T-cell (primary cell): ENCODE measurements at regions not wholly inside any gene's neighbourhood (a gene's known extent, or its start where the extent isn't known, plus 50 kb on each side); places are given as distances from the start of the nearest gene placed in this dataset.
"Not testable (repeated sequence)": the region's sequence is repeated elsewhere in the genome, so short reads cannot be mapped to it uniquely, and the experiment has no call there.

Experiments
- ATAC-seq, 4 experiments: fragments of 200-7000 bp in 3 of 4; fragments of 150-1000 bp in 1 of 4; cut with Tn5 transposase; replicated peaks in 1 of 4; 1 replicate in 3 of 4; 2 replicates in 1 of 4; pipeline ENCODE4 v1.10.0; 2021; ENCODE audit warnings: moderate library complexity in 3 of 4, mild to moderate bottlenecking in 2 of 4, moderate number of reproducible peaks in 1 of 4
- CTCF ChIA-PET, 2 donors: fragments of 300-600 bp; sonication (Branson Sonifier 250); formaldehyde crosslinking; loops; one replicate each; lab custom pipeline; 2022; ENCODE audit warnings: antibody characterized with exemption in 2 of 2; lab: Charles Lee
- POLR2A ChIA-PET, 2 donors: fragments of 300-600 bp; sonication (Branson Sonifier 250); formaldehyde crosslinking; loops; one replicate each; lab custom pipeline; 2022; ENCODE audit warnings: antibody characterized with exemption in 2 of 2; lab: Charles Lee
- DNase-seq, 35 experiments: peaks; one replicate each; pipeline versions ENCODE4 v3.0.0 to v3.0.0-alpha.2; 2013 to 2023
- H3K27ac ChIP-seq: one replicate; pipeline ENCODE4 v1.5.1; 2013; ENCODE audit warnings: low read length
- H3K27me3 ChIP-seq, 2 experiments: replicated peaks in 1 of 2; 1 replicate in 1 of 2; 2 replicates in 1 of 2; pipeline versions ENCODE4 v1.6.1 to v1.7.0; 2013; ENCODE audit warnings: low read length in 1 of 2, mixed read lengths in 1 of 2; ENCODE audit not compliant: control insufficient read depth in 2 of 2, insufficient read depth in 2 of 2; ENCODE audit errors: extremely low read depth in 1 of 2
- H3K36me3 ChIP-seq, 2 donors: 1 replicate in 1 of 2; 2 replicates in 1 of 2; pipeline versions ENCODE4 v1.6.1 to v1.7.0; 2013; ENCODE audit warnings: low read length in 1 of 2; ENCODE audit not compliant: control insufficient read depth in 2 of 2, insufficient read depth in 1 of 2; ENCODE audit errors: extremely low read depth in 1 of 2
- H3K4me1 ChIP-seq, 2 experiments: 1 replicate in 1 of 2; 2 replicates in 1 of 2; pipeline versions ENCODE4 v1.6.1 to v1.7.0; 2013; ENCODE audit warnings: low read length in 2 of 2, mixed read lengths in 1 of 2; ENCODE audit not compliant: insufficient read depth in 2 of 2, control insufficient read depth in 1 of 2; ENCODE audit errors: extremely low read depth in 1 of 2
- H3K4me3 ChIP-seq, 2 donors: 1 replicate in 1 of 2; 2 replicates in 1 of 2; pipeline versions ENCODE4 v1.5.1 to v1.7.0; 2013; ENCODE audit warnings: mild to moderate bottlenecking in 2 of 2, low read length in 1 of 2, moderate library complexity in 1 of 2; ENCODE audit not compliant: control insufficient read depth in 1 of 2; ENCODE audit errors: extremely low read depth in 1 of 2
- H3K9me3 ChIP-seq: 2 replicates; pipeline ENCODE4 v1.7.0; 2013
- H3K27ac Mint-ChIP-seq, 2 donors: one replicate each; pipeline ENCODE4 v1.8.0; 2020 to 2021; ENCODE audit warnings: mild to moderate bottlenecking in 2 of 2, mixed read lengths in 2 of 2
- H3K27me3 Mint-ChIP-seq, 2 donors: one replicate each; pipeline ENCODE4 v1.8.0; 2021 to 2022; ENCODE audit warnings: mixed read lengths in 2 of 2
- H3K36me3 Mint-ChIP-seq: one replicate; pipeline ENCODE4 v1.8.0; 2021; ENCODE audit warnings: mixed read lengths
- H3K4me1 Mint-ChIP-seq, 3 donors: one replicate each; pipeline ENCODE4 v1.8.0; 2020 to 2022; ENCODE audit warnings: mixed read lengths in 3 of 3, mild to moderate bottlenecking in 1 of 3
- H3K4me3 Mint-ChIP-seq, 3 donors: one replicate each; pipeline ENCODE4 v1.8.0; 2020 to 2022; ENCODE audit warnings: mild to moderate bottlenecking in 3 of 3, mixed read lengths in 3 of 3, moderate library complexity in 3 of 3
- H3K9me3 Mint-ChIP-seq, 3 donors: one replicate each; pipeline ENCODE4 v1.8.0; 2020 to 2022; ENCODE audit warnings: mixed read lengths in 3 of 3
- WGBS: methylation state at CpG from one replicate; pipeline ENCODE4 v1.1.5; 2013; ENCODE audit warnings: missing lambda C conversion rate; ENCODE audit not compliant: insufficient coverage; 5-methylcytosine and 5-hydroxymethylcytosine counted together

DNA sequence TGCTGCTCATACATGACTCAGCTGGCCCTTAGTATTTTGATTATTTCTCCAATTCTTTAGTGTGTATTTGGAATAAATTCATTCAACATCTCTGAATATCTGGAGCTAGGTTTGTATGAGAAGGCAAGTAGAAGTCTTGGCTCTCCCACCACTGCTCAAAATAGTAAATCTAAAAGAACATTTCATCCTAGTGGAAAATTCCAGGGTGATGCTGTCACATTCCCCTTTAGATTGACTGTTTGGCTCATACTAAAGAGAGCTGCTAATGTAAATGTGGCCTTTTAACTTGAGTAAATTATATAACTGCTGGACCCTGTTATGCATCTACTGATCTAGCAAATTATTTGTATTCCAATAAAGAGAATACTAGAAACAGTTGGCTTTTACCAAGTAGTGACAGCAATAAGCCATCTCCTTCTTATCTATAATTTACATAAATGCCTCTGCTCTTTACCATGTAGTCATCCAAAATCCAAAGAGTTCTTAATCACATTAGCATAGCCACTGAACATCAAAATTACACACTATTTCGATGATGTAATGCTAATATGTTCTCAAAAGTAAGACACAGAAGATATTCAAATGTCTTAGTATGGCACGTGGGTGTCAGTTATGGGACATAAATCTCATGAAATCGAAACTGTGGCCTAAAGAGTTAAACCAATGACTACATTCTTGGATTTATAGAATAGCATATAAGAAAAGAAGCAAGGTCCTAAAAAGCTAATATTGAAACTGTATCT, 86.9 kb upstream of the KCND2 start:
- Histone ChIP-seq H3K4me3 (no peak overlapping the region), H3K9me3 (no peaks in the 10 kb centered on the region), H3K27ac (no peak overlapping the region), H3K27me3 (no peaks in the 10 kb centered on the region), H3K4me1 (no peaks in the 10 kb centered on the region), H3K36me3 (no peaks in the 10 kb centered on the region)
- POLR2A ChIA-PET: no interaction called here
- Mint-ChIP-seq H3K4me1 (no peaks in the 10 kb centered on the region), H3K4me3 (no peak overlapping the region), H3K36me3 (no peaks in the 10 kb centered on the region), H3K27ac (no peak overlapping the region), H3K27me3 (no peaks in the 10 kb centered on the region), H3K9me3 (peaks cover 4 to 16% (median 13%) of the 10 kb centered on the region in 3 donors)
- ATAC-seq: no peak
- DNase-seq: no peak
- CTCF ChIA-PET: no interaction called here
- WGBS: no CpG with 5 or more reads among the region's 3 CpGs

DNA sequence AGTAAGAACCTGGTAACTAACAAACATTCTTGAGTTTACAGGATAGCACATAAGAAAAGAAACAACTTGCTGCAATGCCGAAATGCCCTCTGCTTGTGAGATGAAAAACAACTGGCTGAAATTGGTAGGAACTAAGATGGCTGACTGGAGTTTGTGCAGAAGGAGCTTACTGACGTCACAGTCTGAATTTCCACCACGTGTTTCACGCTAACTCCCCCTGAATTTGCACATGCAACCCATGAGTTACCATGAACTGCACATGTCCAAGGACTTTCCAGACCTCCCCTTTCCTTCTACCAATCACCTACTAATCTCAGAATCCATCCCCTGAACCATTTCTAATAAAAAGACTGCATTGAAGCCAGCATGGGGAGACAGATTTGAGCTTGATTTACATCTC, 86.3 kb upstream of the KCND2 start:
- ATAC-seq (no peak), DNase-seq (no peak)
- Histone ChIP-seq H3K9me3 (no peaks in the 10 kb centered on the region), H3K4me1 (no peaks in the 10 kb centered on the region), H3K27me3 (no peaks in the 10 kb centered on the region), H3K4me3 (no peak overlapping the region), H3K36me3 (no peaks in the 10 kb centered on the region), H3K27ac (no peak overlapping the region)
- CTCF ChIA-PET: no interaction called here
- POLR2A ChIA-PET: interaction anchor here in 1 of 2 donors (0.5 kb wide), 1 partner anchor 8 kb away, joined by 4 read pairs; no protein-coding TSS in a partner anchor
- Mint-ChIP-seq H3K36me3 (no peaks in the 10 kb centered on the region), H3K4me1 (no peaks in the 10 kb centered on the region), H3K9me3 (peaks cover 4 to 14% (median 13%) of the 10 kb centered on the region in 3 donors), H3K4me3 (no peak overlapping the region), H3K27me3 (no peaks in the 10 kb centered on the region), H3K27ac (no peak overlapping the region)
- 75% methylated on average over 3 of the region's 4 CpGs for WGBS

DNA sequence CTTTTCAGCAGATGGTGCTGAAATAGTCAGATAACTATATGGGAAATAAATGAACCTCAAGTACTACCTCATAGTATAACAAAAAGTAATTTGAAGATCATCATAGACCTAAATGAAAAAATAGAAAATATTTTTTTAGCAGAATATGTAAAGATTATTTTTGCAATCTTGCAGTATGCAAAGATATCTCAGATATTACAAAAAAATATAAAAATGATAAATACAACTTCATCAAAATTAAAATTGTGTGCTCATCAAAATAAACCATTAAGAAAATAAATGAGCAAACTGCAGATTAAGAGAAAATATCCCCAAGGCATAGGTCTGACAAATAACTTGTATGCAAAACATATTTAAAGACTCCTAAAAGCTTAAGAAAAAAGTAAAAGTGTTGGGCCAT, 83.4 kb upstream of the KCND2 start:
- DNase-seq (no peak), ATAC-seq (no peak)
- Histone ChIP-seq H3K27me3 (no peaks in the 10 kb centered on the region), H3K9me3 (no peaks in the 10 kb centered on the region), H3K27ac (no peak overlapping the region), H3K4me3 (no peak overlapping the region), H3K36me3 (no peaks in the 10 kb centered on the region), H3K4me1 (no peaks in the 10 kb centered on the region)
- no peaks in the 10 kb centered on the region for H3K27me3 Mint-ChIP-seq
- no peak overlapping the region for H3K4me3 Mint-ChIP-seq
- CTCF ChIA-PET: no interaction called here
- H3K9me3 Mint-ChIP-seq: peaks cover 4 to 13% (median 9%) of the 10 kb centered on the region in 3 donors
- no peaks in the 10 kb centered on the region for H3K36me3 Mint-ChIP-seq
- H3K4me1 Mint-ChIP-seq: no peaks in the 10 kb centered on the region
- POLR2A ChIA-PET: no interaction called here
- no peak overlapping the region for H3K27ac Mint-ChIP-seq

DNA sequence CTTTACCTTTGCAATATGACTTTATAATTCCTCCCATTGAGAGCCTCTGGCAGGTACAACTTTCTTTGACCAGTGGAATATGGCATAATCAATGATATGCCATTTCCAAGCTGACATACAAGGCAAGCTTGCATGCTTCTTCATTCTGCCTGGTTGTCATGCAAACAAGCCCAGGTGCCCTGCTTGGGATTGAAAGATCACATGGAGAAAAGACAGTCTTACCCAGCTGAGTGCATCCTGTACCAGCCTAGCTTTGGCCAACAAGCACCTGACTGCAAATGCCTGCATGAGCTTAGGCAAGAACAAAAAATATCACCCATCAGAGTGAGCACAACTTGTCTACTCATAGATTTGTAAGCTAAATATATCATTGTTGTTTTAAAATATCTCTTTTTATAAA, 82.9 kb upstream of the KCND2 start:
- Histone ChIP-seq H3K4me3 (no peak overlapping the region), H3K27me3 (no peaks in the 10 kb centered on the region), H3K27ac (no peak overlapping the region), H3K9me3 (no peaks in the 10 kb centered on the region), H3K36me3 (no peaks in the 10 kb centered on the region), H3K4me1 (no peaks in the 10 kb centered on the region)
- ATAC-seq (no peak), DNase-seq (no peak)
- ChIA-PET POLR2A (no interaction called here), CTCF (no interaction called here)
- Mint-ChIP-seq H3K4me3 (no peak overlapping the region), H3K4me1 (no peaks in the 10 kb centered on the region), H3K27me3 (no peaks in the 10 kb centered on the region), H3K9me3 (peaks cover 4 to 15% (median 5%) of the 10 kb centered on the region in 3 donors), H3K36me3 (no peaks in the 10 kb centered on the region), H3K27ac (no peak overlapping the region)

DNA sequence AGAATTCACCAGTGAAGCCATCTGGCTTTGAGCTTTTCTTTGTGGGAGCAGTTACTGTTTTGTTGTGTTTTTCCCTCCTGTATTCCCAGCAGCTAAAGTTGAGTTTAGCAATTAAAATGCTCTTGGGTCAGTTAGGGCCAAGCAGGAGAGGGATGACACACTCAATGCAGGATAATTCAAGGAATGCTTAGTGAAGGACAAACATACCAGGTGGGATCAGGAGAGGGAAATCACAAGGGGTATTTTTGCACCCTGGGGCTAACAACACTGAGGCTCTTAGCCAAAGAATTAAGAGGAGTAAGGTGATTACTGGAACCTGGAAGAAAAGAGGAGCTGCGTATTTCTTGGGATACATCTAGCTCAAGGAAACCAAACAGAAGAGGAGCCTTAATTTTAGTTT, 82.4 kb upstream of the KCND2 start:
- no peak overlapping the region for H3K4me3 ChIP-seq
- Mint-ChIP-seq H3K27me3 (no peaks in the 10 kb centered on the region), H3K9me3 (peaks cover 4 to 17% (median 4%) of the 10 kb centered on the region in 3 donors), H3K36me3 (no peaks in the 10 kb centered on the region), H3K4me3 (no peak overlapping the region), H3K27ac (no peak overlapping the region), H3K4me1 (no peaks in the 10 kb centered on the region)
- ChIA-PET POLR2A (no interaction called here), CTCF (no interaction called here)
- no peak for DNase-seq
- no peak overlapping the region for H3K27ac ChIP-seq
- no peaks in the 10 kb centered on the region for H3K27me3 ChIP-seq
- H3K36me3 ChIP-seq: no peaks in the 10 kb centered on the region
- H3K4me1 ChIP-seq: no peaks in the 10 kb centered on the region
- WGBS: 83% methylated on average over 1 of the region's 1 CpG
- no peaks in the 10 kb centered on the region for H3K9me3 ChIP-seq
- ATAC-seq: no peak

DNA sequence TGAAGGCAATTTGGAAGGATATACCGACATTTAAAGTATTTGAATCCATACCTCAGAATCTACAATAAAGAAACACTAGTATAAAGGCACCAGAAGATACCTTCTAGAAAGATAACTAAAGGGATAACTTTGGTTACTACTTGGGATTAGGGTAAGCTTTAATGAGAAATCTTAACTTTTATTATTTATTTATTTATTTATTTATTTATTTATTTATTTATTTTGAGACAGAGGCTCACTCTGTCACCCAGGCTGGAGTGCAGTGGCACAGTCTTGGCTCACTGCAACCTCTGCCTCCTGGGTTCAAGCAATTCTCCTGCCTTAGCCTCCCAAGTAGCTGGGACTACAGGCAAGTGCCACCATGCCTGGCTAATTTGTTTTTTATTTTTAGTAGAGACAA, 81.6 kb upstream of the KCND2 start:
- POLR2A ChIA-PET: interaction anchor here in 1 of 2 donors (0.7 kb wide), 1 partner anchor 1183 kb away, joined by 3 read pairs; no protein-coding TSS in a partner anchor
- H3K4me1 ChIP-seq, ATAC-seq, DNase-seq, H3K4me1 Mint-ChIP-seq, H3K4me3 ChIP-seq, H3K4me3 Mint-ChIP-seq, H3K27me3 ChIP-seq, H3K27me3 Mint-ChIP-seq, H3K27ac Mint-ChIP-seq, H3K36me3 ChIP-seq, H3K36me3 Mint-ChIP-seq, H3K9me3 ChIP-seq, H3K27ac ChIP-seq, CTCF ChIA-PET: not testable (repeated sequence)
- WGBS: no CpG with 5 or more reads among the region's 1 CpG
- peaks cover 4 to 17% (median 7%) of the 10 kb centered on the region in 3 donors for H3K9me3 Mint-ChIP-seq

DNA sequence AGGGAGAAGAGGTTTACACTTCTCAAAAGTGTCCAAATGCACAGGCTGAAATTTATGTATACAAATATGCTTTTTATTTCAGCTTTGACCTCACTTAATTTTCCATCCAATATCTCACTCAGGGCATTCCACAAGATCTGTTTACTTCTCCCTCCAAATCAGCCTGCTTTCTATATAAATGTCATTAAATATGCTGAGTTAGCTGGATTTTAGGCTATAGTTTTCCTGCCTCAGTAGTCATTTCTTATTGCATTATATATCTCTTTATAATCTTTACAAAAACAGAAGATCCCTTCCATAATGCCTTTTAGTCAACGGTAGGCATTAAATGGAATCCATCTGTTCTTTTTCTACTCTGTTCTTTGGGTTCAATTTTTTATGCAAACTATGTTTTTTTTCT, 71.7 kb upstream of the KCND2 start:
- Mint-ChIP-seq H3K4me1 (no peaks in the 10 kb centered on the region), H3K4me3 (no peak overlapping the region), H3K36me3 (no peaks in the 10 kb centered on the region), H3K9me3 (peaks cover 0 to 8% (median 7%) of the 10 kb centered on the region in 3 donors), H3K27ac (no peak overlapping the region), H3K27me3 (no peaks in the 10 kb centered on the region)
- CTCF ChIA-PET: no interaction called here
- Histone ChIP-seq H3K4me1 (no peaks in the 10 kb centered on the region), H3K4me3 (no peak overlapping the region), H3K36me3 (no peaks in the 10 kb centered on the region), H3K9me3 (no peaks in the 10 kb centered on the region), H3K27ac (no peak overlapping the region), H3K27me3 (no peaks in the 10 kb centered on the region)
- ATAC-seq (no peak), DNase-seq (no peak)
- WGBS: no CpG with 5 or more reads among the region's 1 CpG
- POLR2A ChIA-PET: no interaction called here
